GM12891 (cell line): ENCODE measurements at regions not wholly inside any gene's neighbourhood (a gene's known extent, or its start where the extent isn't known, plus 50 kb on each side); places are given as distances from the start of the nearest gene placed in this dataset.

Source experiments
- DNase-seq: peaks from one replicate; pipeline ENCODE4 v3.0.0; 2011; ENCODE audit warnings: low spot score; ENCODE audit not compliant: insufficient read length
- FAIRE-seq: peaks from 2 replicates; lab custom pipeline; 2011; peaks lifted over from hg19 to GRCh38; lab: Jason Lieb, UNC
- PAX5 ChIP-seq: IDR thresholded peaks from 2 replicates; pipeline ENCODE4 v1.6.1; 2011; ENCODE audit warnings: low read length, moderate library complexity, mild to moderate bottlenecking; ENCODE audit not compliant: insufficient read depth, severe bottlenecking
- POLR2A ChIP-seq: IDR thresholded peaks from 2 replicates; pipeline ENCODE4 v1.6.1; 2011; ENCODE audit warnings: low read depth, low read length, control low read depth
- POLR2AphosphoS5 ChIP-seq: IDR thresholded peaks from 2 replicates; pipeline ENCODE4 v1.6.1; 2011; ENCODE audit warnings: low read depth, low read length, control low read depth
- POU2F2 ChIP-seq: IDR thresholded peaks from 2 replicates; pipeline ENCODE4 v1.6.1; 2011; ENCODE audit warnings: low read depth, mild to moderate bottlenecking, control low read depth, low read length, moderate library complexity
- SPI1 ChIP-seq: IDR thresholded peaks from 2 replicates; pipeline ENCODE4 v1.6.1; 2011; ENCODE audit warnings: low read depth, low read length, control low read depth
- TAF1 ChIP-seq: IDR thresholded peaks from 2 replicates; pipeline ENCODE4 v1.6.1; 2011; ENCODE audit warnings: low read depth, low read length, control low read depth

DNA sequence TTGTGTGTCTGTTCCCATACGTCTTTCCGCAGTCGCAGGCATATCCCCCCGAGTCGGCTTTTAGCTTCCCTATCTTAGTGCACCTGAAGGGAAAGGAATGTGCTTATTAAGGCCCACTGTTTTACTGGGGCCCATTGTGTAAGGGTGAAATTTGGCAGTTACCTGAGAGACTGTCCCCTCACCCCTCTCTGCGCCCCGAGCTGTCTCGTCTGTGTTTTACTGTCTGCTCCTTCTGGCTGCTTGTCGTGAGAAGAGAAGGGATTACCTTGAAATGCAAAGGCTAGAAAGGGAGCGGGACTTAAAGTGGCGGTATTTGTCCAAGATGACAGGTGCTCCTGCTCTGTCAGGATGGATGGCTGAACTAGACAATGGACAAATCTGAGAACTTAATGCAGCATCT, 233.0 kb upstream of the POU1F1 start:
- FAIRE-seq (no peak), DNase-seq (no peak)
- TF ChIP-seq PAX5: no peak
- TF ChIP-seq POLR2AphosphoS5: no peak
- TF ChIP-seq SPI1: no peak
- no peak for TF ChIP-seq POU2F2
- TF ChIP-seq TAF1: no peak
- no peak for TF ChIP-seq POLR2A

DNA sequence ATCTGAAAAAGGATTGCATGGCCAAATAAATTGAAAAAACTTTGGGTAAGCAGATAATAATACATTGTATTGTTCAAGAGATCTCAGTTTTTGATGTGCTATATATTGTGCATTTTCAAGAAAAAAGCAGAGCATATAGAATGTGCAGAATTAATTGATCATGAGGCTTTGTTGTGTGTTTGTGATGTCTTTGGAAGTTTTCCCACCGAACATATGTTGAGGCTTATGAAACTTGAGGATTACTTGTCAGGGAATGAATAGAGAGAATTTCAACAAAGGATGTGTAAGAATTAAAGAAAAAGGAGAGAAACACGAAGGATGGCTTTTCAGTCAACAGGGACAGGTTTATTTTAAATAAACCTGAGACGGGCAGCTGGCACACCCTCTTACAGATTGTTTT, 232.5 kb upstream of the POU1F1 start:
- DNase-seq (no peak), FAIRE-seq (no peak)
- TF ChIP-seq SPI1 (no peak), PAX5 (no peak), TAF1 (no peak), POU2F2 (no peak), POLR2A (no peak), POLR2AphosphoS5 (no peak)

DNA sequence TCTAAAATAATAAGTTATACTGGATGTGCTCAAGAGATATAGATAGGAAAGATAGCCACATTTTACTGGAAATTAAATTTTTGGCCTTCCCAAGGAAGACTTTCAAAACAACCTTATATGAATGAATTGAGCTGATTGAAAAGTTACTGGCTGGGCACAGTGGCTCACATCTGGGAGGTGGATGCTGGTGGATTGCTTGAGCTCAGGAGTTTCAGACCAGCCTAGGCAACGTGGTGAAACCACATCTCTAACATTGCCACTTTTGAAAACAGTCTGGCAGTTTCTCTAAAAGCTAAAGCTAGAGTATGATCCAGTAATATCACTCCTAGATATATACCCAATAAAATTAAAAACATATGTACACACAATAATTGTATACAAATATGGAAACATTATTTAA, 231.4 kb upstream of the POU1F1 start:
- TF ChIP-seq POLR2A (no peak), POLR2AphosphoS5 (no peak), PAX5 (no peak), SPI1 (no peak), POU2F2 (no peak), TAF1 (no peak)
- no peak for FAIRE-seq
- DNase-seq: no peak

DNA sequence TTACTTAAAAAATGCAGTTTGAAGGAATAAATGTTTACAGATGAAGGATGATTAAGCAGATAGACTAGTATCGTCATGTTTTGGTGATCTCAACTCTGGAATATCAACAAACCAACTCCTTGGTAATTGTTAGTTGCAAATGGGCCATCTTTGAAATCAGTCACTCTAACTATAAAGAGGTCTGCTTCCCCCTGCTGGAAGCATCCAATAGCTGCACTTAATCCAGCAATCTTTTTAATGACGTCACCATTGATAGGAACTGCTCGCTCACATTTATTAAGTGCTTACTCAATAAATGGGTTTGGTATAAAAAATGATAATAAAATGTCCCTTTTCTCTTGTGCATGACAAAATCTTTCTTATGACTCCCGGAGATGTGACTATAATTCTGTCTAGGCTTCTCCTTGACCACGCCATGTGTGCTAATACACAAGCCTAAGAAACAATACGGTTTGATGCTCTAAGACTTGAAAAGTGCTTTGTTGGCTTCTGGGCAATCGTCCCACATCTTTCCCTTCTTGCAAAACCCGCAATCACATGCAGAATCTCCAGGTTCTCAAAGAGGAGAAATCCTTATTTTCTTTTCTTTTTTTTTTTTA, 227.6 kb upstream of the POU1F1 start:
- FAIRE-seq (peak; percentile 41), DNase-seq (peak; percentile 1)
- TF ChIP-seq POU2F2 (no peak), TAF1 (no peak), POLR2AphosphoS5 (no peak), SPI1 (no peak)

DNA sequence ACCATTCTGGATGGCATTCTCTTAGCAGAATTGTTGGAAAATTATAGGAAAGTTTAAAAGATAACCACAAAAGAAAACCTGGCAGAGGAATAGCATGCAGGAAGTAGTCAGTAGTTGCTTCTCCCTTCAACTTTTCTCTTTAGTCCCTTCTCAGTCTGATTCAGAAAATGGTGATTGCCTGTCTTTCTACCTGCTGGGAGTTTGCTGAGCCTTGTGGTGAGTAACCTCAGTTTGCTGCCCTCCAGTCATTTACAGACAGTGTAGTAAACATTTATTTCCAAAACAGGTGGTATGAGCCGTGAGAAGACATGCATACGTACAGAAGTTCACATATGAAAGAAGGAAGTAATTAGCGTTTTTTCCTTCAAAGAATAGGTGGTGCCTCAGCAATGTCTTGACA, 224.7 kb upstream of the POU1F1 start:
- no peak for DNase-seq
- TF ChIP-seq POU2F2 (no peak), POLR2A (no peak), PAX5 (no peak), POLR2AphosphoS5 (no peak), SPI1 (no peak), TAF1 (no peak)
- FAIRE-seq: no peak

GRCh38 chr3:87498358-87499080, 222.1 kb upstream of the POU1F1 start:
- FAIRE-seq (no peak), DNase-seq (no peak)
- TF ChIP-seq POU2F2 (no peak), TAF1 (no peak), POLR2A (no peak), SPI1 (no peak), POLR2AphosphoS5 (no peak), PAX5 (no peak)

DNA sequence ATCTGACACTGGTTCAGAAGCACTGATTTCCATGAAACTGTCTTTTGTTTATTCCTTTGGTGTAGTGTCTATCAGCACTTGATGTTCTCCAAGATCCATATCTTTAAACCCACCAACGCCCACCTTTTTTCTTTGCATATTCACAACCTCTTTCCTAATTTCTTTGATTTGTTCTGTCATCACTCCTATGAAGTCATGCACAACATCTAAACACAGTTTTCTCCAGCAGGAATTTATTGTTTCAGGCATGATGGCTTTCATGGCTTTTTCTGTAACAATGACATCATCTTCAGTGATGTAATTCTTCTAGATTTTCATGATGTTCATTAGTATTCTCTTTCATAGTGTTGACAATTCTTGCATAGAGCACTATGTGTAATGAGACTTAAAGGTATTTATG, 219.6 kb upstream of the POU1F1 start:
- TF ChIP-seq POLR2AphosphoS5: no peak
- no peak for TF ChIP-seq POU2F2
- no peak for TF ChIP-seq SPI1
- TF ChIP-seq PAX5: no peak
- TF ChIP-seq POLR2A: no peak
- TF ChIP-seq TAF1: no peak
- FAIRE-seq: no peak
- DNase-seq: no peak

DNA sequence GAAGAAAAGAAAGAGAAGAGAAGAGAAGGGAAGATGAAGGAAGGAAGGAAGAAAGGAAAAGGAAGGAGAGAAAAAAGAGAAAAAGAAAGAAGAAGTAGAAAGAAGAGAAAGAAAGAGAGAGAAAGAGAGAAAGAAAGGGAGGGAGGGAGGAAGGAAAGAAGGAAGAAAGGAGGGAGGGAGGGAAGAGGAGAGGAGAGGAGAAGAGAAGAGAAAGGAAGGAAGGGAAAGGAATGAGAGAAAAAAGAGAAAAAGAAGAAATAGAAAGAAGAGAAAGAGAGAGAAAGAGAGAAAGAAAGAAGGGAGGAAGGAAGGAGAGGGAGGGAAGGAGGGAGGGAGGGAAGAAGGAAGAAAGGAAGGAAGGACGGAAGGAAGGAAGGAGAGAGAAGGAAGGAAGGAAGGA, 217.9 kb upstream of the POU1F1 start:
- TF ChIP-seq POLR2AphosphoS5 (no peak), PAX5 (no peak), POLR2A (no peak), SPI1 (no peak), TAF1 (no peak), POU2F2 (no peak)
- no peak for FAIRE-seq
- DNase-seq: no peak

DNA sequence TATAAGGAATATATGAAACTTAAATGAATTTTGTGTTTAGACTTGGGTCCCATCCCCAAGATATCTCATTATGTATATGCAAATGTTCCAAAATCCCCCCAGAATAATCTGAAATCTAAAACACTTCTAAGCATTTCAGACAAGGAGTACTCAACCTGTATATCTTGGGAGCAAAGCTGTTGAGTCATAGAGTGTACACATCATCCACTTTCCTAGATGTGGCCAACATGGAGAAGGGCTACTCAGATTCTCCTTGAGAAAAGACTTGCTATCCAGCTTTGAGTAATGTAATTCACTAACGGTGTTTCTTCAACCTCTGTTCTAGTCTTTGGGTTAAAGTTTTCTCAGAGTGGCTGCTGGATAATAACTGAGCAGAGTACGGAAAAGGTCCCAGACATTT, 215.5 kb upstream of the POU1F1 start:
- DNase-seq (no peak), FAIRE-seq (no peak)
- no peak for TF ChIP-seq PAX5
- TF ChIP-seq POLR2AphosphoS5: no peak
- TF ChIP-seq POLR2A: no peak
- TF ChIP-seq SPI1: no peak
- no peak for TF ChIP-seq TAF1
- TF ChIP-seq POU2F2: no peak

GRCh38 chr3:87489892-87490291, 213.5 kb upstream of the POU1F1 start:
- no peak for TF ChIP-seq POLR2A
- TF ChIP-seq POLR2AphosphoS5: no peak
- no peak for TF ChIP-seq POU2F2
- TF ChIP-seq TAF1: no peak
- TF ChIP-seq PAX5: no peak
- no peak for TF ChIP-seq SPI1
- DNase-seq (no peak), FAIRE-seq (no peak)
